ENCODE measurements at regions not wholly inside any gene's neighbourhood (a gene's known extent, or its start where the extent isn't known, plus 50 kb on each side); places are given as distances from the start of the nearest gene placed in this dataset.

DNA sequence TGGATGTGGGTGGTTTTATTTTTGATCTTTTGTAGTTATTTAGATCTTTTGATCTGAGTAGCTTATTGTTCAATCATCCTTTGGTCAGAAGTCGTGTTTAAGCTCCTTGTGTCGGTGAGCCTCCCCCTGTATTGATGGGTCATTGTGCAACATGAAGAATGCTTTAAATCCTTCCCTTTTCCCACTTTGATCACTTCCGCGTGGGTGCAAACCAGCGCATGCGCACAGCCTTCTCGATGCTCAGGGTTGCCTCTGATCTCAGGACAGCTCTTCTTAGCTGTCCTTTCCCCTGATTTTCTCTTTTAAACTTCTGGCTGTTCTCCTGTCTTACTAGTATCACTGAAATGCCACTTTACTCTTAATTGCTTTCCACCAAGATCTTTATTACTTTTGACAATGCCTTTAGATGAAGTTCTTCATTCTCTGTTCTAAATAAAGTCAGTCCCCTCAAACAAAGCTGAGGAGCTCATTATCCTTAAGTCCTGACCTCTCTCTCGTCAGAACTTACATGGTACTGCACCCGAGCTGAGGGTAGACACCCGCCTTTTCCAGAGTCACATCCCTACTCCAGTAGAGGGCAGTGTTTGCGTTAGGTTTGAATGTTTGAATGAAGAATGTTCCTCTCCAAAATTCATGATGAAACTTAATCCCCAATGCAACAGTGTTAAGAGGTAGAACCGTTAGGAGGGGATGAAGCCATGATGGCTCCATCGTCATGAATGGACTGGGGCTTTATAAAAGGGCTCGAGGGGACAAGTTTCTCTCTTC lies 547.9 kb upstream of the TMPRSS15 start:
- DNase-seq (ENCODE audit: low read depth): no peak

DNA sequence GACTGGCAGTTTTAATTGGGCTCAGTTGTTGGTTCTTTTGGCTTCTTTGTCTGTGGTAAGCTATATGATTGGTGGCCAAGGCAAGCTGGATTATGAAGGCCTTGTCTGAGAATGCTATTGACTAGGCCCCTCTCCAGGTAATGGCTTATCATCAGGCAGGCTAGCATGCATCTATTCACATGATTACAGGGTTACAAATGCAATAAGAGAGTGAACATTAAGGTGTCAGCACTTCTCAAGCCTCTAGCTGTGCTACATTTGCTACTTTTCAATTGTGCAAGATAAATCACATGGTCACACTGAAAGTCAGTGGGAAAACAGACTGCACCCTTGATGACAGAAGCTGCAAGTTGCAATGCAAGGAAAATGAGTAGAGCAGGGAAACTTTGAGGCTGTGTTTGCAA lies 550.9 kb upstream of the TMPRSS15 start:
- DNase-seq (ENCODE audit: low read depth): no peak

DNA sequence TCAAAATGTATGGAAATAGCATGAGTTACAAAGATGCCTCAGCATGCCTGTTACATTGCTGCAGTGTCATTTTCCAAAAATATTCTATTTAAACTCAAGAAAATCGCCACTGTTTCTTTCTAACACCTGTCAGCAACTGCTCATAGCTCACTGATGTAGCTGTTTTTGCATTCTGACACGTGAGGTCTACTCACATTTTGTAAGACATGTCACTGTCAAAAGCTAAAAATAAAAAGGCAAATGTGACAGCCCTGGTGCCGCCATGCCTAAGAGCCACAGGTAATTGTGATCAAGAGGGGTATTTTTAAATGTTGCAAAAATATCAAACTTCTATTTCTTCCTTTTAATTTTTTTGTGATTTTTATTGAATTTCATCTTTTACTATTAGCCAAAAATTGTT lies 556.2 kb upstream of the TMPRSS15 start:
- DNase-seq (ENCODE audit: low read depth): no peak

DNA sequence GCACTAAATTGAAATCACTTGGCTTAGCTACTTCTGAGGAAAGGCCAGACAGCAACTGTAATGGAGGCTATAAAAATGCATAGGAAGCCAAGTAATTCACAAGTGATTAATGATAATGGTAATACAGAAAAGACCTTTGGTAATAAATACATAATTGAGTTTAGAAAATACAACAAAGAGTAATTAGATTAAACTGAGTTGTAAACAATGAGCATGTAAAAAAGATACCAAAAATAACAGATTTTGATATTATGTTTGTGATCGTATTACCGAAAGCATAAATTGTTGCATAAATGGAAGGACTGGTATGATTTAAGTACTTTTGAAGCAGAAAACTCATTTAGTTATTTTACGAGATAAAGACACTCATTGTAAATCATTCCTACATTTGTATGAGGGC lies 556.7 kb upstream of the TMPRSS15 start:
- DNase-seq (ENCODE audit: low read depth): no peak

DNA sequence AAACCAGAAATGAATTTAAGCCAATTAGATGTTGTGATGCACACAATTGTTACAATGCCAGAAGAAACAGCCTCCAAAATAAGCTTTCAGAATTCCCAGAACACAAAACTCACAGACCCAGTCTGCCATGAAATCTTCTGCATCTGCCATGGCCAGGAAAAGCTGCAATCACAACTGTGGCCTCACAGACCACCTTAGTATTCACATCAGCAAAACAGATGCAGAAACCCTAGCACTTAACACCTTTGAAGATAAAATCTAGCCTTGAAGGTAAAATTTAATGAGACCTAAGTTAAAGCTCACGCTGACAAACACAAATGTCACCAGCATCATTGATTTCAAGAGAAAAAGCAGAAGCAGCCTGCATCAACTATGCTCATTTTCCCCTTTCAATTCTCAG lies 566.8 kb upstream of the TMPRSS15 start:
- no peak for DNase-seq (ENCODE audit: low read depth)

DNA sequence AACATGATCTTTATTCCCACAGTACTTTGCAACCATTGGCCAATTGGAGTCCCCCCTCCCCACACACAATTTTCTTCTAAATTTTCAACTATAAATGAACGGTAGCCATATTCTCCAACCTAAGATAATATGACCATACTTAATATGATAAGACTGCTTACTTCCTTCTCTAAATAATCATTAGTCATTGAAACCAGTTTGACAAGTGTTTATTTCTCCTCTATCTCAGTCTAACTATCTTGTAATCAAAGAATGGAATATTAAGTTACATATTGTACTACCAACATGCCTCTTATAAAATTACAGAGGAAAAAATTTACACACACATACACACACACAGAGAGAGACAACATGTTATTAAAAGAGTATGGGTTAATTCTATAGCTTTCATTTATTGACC lies 567.4 kb upstream of the TMPRSS15 start:
- no peak for DNase-seq (ENCODE audit: low read depth)

DNA sequence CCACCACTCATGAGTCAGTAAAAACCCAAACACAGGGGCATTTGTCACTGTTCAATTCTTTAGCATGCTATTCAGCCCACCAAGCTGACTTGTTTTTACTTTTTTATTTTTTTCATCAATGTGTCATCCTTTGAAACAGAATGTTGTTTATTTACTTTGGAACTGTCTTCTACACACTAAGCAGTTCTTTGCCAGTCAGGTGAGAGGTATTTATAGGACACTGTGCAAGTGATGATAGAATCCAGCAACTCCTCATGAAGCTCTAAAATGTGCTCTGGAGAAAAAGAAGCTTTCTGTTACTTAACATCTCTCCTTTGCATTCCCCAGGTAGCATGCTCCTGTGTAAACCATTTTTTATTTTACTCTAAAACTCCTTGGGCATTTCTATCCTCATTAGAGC lies 582.0 kb upstream of the TMPRSS15 start:
- DNase-seq (ENCODE audit: low read depth): no peak

DNA sequence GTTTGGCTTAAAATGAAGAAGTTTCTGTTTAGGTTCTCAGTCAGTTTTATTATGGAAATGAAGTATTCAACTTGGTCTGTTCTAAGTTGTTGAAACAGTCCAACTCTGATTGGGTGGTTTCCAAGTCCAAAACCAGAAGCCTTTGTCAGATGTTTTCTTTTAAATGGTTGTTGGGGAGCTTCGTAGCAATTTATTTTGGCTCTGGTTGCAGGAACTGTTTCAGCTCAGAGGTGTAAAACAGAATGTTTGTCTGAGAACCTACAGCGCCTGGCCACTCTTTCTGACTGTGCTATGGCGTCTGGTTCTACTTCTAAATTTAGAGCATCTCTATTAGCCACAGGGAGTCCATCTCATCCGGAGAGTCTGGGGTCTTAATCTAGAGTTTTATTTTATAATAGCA lies 582.6 kb upstream of the TMPRSS15 start:
- no peak for DNase-seq (ENCODE audit: low read depth)

DNA sequence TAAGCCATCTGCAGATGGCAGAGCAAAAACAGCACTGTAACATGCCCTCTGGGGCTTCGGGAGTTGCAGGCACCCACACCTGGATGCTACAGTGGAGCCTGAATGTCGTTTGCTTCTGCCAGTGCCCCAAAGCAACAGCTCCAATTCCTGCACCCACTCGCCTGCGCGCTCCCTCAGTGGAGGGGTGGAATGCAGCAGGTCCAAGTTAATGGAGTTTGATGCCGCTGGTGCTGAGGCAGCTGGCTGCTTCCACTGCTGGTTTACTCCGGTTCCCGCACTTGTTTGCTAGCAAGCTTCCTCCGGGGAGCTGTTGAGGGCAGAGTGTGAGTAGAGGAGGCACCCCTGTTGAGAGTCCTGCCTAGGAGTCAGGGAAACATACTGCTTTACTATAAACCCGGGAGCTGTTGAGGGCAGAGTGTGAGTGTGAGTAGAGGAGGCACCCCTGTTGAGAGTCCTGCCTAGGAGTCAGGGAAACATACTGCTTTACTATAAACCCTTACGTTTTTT lies 584.0 kb upstream of the TMPRSS15 start:
- DNase-seq (ENCODE audit: low read depth): no peak

DNA sequence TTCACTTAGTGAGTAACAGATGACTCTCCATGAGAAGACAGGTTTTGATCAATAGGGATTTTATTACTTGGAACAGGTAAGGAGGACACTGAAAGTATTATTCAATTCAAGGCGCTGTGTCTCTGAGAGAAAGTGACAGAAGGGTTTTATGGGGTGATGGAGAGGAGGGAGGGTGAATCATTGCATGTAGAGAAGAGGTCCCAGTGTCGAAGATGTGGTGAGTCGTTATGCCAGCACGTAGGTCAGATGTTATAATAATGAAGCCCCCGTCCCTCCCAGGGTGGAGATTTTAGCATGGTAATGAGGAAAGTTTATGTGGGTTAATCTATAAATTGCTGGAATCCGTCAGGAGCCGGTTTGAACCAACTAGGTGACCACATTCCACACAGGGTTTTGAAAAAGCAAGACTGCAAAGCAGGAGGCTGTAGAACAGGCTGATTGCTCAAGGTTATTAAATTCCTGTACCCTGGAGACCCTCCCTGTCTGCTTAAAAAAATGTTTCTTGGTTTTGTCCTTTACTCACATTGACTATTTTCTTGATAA lies 586.4 kb upstream of the TMPRSS15 start:
- DNase-seq (ENCODE audit: low read depth): no peak

DNA sequence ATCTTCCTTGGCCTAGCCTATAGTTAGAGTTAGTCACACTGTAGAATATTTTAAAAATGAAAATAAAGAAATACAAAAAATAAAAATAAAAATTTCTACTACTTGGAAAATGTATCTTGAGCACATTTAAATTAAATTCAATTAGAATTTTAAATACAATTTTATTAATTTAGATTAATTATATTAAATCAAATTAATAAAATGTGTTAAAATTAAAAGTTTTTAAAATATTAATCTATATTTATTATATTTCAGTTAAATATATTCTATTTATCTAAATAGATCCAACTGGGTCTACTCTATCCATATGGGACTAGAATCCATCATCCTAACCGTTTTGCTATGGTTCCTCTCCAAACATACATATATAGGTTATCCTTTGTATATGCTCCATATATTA lies 588.3 kb upstream of the TMPRSS15 start:
- DNase-seq (ENCODE audit: low read depth): no peak

DNA sequence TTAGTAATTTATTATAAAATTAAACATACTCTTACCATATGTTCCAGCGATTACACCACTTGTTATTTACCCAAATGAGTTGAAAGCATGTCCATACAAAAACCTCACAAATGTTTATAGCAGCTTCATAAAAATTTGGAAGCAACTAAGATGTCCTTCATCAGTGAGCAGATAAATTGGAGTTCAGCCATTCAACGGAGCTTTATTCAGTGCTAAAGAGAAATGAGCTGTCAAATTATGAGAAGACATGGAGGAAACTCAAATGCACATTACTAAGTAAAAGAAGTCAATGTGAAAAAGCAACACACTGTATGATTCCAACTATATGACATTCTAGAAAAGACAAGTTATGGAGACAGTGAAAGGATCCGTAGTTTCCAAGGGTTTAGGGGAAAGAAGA lies 606.7 kb upstream of the TMPRSS15 start:
- DNase-seq (ENCODE audit: low read depth): no peak

DNA sequence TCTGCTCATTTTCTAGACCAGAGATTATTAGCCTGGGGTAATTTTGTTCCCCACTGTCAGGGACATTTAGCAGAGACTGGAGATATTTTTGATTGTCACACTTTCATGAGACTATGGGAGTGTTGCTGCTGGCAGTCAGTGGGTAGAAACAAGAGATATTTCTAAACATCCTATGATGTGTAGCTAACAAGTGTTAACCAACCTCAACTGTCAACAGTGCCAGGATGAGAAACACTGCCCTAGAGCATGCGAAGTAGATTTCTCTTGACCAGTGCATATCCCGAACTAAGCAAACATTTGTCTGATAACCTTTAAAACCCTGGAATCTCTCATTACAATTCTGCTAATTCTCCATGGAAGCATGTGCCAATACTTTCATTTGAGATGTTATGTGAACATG lies 607.4 kb upstream of the TMPRSS15 start:
- DNase-seq (ENCODE audit: low read depth): no peak

DNA sequence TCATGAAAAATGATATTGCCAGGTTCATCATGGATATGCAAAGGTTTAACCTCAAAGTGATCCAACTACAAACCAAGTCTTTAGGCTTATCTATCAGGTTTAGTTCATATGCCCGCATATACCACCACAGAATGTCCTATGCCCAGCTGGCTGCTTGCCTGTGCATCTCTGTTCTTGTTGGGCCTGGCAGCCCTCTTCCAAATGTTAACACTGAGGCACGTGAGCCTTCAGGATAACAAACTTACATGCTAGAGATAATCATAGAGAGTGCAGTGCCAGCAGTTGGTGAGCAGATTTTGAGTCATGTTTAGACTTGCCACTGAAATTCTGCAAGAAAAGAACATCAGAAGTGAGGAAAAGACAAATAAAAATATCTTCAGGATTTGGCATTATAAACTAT lies 607.9 kb upstream of the TMPRSS15 start:
- no peak for DNase-seq (ENCODE audit: low read depth)

DNA sequence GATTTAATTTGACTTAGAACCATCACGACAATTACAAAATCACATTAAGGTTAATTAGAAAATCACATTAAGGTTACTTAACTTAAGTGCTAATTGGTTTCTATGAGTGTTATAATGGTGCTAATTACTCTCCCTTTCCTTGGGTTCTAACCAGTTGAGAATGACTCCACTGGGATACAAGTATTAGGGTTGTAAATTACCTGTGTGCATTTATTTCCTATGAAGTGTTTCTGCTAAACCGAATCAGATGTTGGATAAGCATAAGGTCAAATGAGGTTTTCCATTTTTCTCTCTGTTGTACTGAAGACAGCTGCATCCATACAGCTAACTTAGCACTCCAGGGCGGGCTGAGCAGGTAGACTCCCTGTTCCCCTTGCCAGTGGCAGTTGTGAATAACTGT lies 610.3 kb upstream of the TMPRSS15 start:
- DNase-seq (ENCODE audit: low read depth): no peak

DNA sequence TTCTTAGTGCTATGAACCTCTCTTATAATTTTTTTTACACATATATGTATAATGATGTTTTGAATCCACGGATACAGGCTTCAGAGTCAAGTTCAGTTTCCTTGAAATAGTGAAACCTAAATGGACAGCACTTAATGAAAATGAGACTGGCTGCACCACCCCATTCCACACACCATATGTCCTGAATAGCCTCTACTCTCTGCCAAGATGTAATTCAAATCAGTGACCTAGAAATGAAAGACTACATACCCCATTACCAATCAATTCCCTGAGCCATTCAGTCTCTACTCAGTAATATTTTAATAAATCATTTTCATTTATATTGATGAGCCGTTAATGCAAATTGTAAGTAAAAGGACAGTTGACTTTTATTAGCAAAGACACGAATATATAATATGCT lies 614.9 kb upstream of the TMPRSS15 start:
- DNase-seq (ENCODE audit: low read depth): no peak

DNA sequence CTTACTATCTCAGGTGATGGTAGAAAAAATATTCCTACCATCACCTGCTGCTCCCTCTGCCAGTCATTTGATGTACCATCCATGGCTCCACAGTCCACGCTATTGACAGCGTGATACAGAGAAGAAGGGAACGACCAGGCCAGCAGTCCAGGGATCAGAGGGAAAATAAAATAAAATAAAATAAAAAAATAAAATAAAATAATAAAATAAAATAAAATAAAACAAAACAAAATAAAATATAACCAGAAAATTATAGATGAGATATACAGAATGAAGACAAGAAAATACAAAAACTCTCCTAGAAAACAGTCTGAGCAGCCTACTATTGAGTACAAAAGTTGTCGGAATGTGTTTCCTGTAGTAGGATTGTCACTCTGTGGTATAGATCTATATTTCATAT lies 619.4 kb upstream of the TMPRSS15 start:
- no peak for DNase-seq (ENCODE audit: low read depth)

DNA sequence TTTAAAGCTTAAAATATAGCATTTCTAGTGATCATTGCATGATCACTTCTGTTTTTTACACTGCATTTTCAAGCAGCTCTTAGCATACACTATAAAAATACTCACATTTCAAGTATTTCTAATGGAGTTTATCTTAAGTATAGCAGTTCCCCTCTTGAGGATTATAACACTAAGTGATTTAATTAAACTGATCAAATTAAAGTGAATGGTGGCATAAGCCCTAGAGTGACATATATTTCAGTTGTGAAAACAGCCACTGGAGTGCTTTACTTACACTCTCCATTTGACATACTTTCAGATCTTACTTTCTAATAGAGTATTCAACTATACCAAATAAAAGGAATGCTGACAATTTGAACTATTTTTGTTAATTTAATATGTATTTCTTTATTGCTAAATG lies 623.3 kb upstream of the TMPRSS15 start:
- DNase-seq (ENCODE audit: low read depth): no peak

DNA sequence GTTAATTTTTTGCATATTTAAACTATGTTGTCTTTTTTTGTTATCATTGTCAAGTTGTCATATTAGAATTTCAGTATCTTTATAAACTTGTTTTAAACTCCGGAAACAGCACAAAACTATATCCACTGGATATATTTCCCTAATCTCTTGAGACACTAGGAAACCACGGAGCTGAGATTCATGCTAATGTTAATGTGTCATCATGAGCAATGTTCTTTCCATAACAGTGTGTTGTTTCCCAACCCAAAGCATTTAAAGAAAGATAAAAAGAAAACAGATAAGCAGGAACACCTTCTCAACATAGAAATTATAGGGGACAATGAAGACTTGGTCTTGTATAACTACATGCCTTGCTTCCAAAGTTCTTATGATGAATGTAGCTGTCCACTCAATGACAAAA lies 626.2 kb upstream of the TMPRSS15 start:
- DNase-seq (ENCODE audit: low read depth): no peak

DNA sequence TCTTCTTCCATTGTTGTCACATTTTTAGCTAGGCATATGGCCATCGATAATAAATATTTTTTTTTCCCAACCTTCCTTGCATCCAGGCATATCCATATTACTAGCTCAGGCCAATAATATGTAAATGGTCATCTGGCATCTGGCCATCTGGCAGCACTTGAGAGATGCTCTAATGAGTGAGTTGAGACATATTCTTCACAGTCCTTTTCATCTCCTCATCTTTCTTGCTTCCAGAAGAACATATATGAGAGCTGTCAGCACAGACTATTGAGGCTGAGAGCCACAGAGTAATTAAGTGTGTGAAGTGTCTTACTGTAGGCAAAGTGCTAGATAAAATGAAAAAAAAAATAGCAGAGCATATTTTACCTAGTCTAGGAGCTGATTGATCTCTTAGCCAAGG lies 628.4 kb upstream of the TMPRSS15 start:
- DNase-seq (ENCODE audit: low read depth): no peak

DNA sequence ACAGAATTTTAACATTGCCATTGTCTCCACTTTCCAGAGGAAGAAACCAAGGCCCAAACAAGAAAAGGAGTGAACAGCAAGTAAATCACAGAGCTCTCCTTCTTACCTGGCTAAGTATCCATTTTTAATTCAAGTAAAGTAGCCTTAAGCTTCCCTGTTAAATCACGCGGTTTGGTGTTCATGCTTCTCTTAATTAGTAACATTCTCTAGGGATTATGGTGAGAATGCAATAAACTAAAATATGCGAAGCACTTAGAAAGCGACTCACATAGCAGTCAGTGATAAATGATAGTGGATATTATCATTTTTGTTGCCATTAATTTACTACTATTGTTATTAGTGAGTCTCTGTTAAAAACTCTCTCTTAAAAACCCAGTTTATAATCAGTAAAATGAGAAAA lies 630.5 kb upstream of the TMPRSS15 start:
- DNase-seq (ENCODE audit: low read depth): no peak

DNA sequence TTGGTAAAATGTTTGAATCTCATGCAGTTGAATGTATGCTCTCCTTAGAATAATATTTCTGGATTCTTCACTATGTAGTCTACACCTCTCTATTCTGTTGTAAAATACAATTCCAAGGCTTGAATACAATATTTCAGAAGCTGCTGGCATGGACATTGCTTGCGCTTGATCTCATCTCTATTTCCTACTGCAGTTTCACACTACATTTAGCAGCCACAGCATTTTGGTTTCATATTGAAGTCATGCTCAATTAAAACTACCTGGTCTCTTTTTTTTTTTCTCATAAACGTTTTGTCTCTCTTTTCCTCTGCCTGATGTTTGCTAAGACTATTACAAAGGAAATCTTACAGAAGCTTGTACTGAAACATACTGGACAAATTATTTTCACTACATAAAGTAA lies 631.0 kb upstream of the TMPRSS15 start:
- DNase-seq (ENCODE audit: low read depth): no peak

DNA sequence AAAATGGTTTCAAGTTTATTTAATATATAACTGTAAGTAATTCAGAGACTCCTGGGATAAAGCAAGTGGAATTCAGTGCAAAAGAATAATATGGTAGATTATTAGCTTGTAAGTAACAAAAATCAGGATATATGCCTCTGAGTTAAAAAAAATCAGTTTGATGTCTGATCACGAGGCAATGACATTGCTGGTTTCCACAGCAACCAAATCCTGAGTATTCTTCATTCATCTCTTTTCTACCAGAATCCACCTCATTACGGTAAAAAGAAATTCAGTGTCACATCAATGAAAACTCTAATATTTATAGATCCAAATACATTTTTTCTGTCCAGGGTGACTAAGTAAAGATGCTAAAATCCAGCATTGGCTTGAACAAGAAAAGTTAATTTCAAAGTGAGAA lies 642.3 kb upstream of the TMPRSS15 start:
- no peak for DNase-seq (ENCODE audit: low read depth)

Data from LHCN-M2 (cell line).